ENCODE measurements at regions not wholly inside any gene's neighbourhood (a gene's known extent, or its start where the extent isn't known, plus 50 kb on each side); places are given as distances from the start of the nearest gene placed in this dataset.

GRCh38 chr10:8374334-8374733, 319.8 kb downstream of the GATA3 start:
- Histone ChIP-seq H3K4me3 (no peak overlapping the region), H3K36me3 (no peaks in the 10 kb centered on the region), H3K27me3 (no peaks in the 10 kb centered on the region), H3K4me1 (ENCODE audit: low read depth) (no peaks in the 10 kb centered on the region), H3K27ac (no peak overlapping the region), H3K9me3 (ENCODE audit: low read depth) (no peaks in the 10 kb centered on the region)
- TF ChIP-seq CTCF (IDR thresholded peaks at IDR 0.05; ENCODE audit: low read depth, low read length), result no peak
- DNase-seq (ENCODE audit: low read depth in 1 of 2, low spot score in 1 of 2), result no peak

- Histone ChIP-seq H3K4me3 (no peak overlapping the region), H3K27ac (no peak overlapping the region), H3K9me3 (ENCODE audit: low read depth) (no peaks in the 10 kb centered on the region), H3K27me3 (no peaks in the 10 kb centered on the region), H3K36me3 (no peaks in the 10 kb centered on the region), H3K4me1 (ENCODE audit: low read depth) (no peaks in the 10 kb centered on the region)
- no peak for TF ChIP-seq CTCF (IDR thresholded peaks at IDR 0.05; ENCODE audit: low read depth, low read length)
- no peak for DNase-seq (ENCODE audit: low read depth in 1 of 2, low spot score in 1 of 2)
Observed at GRCh38 chr10:8375137-8375536, 320.6 kb downstream of the GATA3 start.

- TF ChIP-seq CTCF (IDR thresholded peaks at IDR 0.05; ENCODE audit: low read depth, low read length), result no peak
- Histone ChIP-seq H3K27ac (no peak overlapping the region), H3K4me1 (ENCODE audit: low read depth) (no peaks in the 10 kb centered on the region), H3K4me3 (no peak overlapping the region), H3K27me3 (no peaks in the 10 kb centered on the region), H3K36me3 (no peaks in the 10 kb centered on the region), H3K9me3 (ENCODE audit: low read depth) (no peaks in the 10 kb centered on the region)
- DNase-seq (ENCODE audit: low read depth in 1 of 2, low spot score in 1 of 2), result no peak
Observed at GRCh38 chr10:8378198-8378983, 323.9 kb downstream of the GATA3 start.

- H3K4me3 ChIP-seq, result no peak overlapping the region
- H3K27me3 ChIP-seq, result no peaks in the 10 kb centered on the region
- no peak for TF ChIP-seq CTCF (IDR thresholded peaks at IDR 0.05; ENCODE audit: low read depth, low read length)
- no peaks in the 10 kb centered on the region for H3K36me3 ChIP-seq
- no peaks in the 10 kb centered on the region for H3K4me1 ChIP-seq (ENCODE audit: low read depth)
- H3K9me3 ChIP-seq (ENCODE audit: low read depth), result no peaks in the 10 kb centered on the region
- H3K27ac ChIP-seq, result no peak overlapping the region
- DNase-seq (ENCODE audit: low read depth in 1 of 2, low spot score in 1 of 2), result no peak
Observed at GRCh38 chr10:8379906-8380832, 325.7 kb downstream of the GATA3 start.

GRCh38 chr10:8380833-8381496, 326.5 kb downstream of the GATA3 start:
- no peaks in the 10 kb centered on the region for H3K36me3 ChIP-seq
- TF ChIP-seq CTCF (IDR thresholded peaks at IDR 0.05; ENCODE audit: low read depth, low read length), result no peak
- no peak overlapping the region for H3K27ac ChIP-seq
- DNase-seq (ENCODE audit: low read depth in 1 of 2, low spot score in 1 of 2), result no peak
- H3K4me1 ChIP-seq (ENCODE audit: low read depth), result no peaks in the 10 kb centered on the region
- no peak overlapping the region for H3K4me3 ChIP-seq
- H3K9me3 ChIP-seq (ENCODE audit: low read depth), result no peaks in the 10 kb centered on the region
- no peaks in the 10 kb centered on the region for H3K27me3 ChIP-seq
